ENCODE measurements at regions not wholly inside any gene's neighbourhood (a gene's known extent, or its start where the extent isn't known, plus 50 kb on each side); places are given as distances from the start of the nearest gene placed in this dataset.

GRCh38 chr2:3130889-3131635 is 246.6 kb downstream of the EIPR1 start:
- no peak for TF ChIP-seq CTCF (IDR thresholded peaks at IDR 0.05)
- TF ChIP-seq POLR2A (IDR thresholded peaks at IDR 0.05) = no peak
- no peak for TF ChIP-seq POLR2AphosphoS5 (IDR thresholded peaks at IDR 0.05)

Data from sigmoid colon (tissue), 4 donors.